ENCODE measurements at regions not wholly inside any gene's neighbourhood (a gene's known extent, or its start where the extent isn't known, plus 50 kb on each side); places are given as distances from the start of the nearest gene placed in this dataset.

DNA sequence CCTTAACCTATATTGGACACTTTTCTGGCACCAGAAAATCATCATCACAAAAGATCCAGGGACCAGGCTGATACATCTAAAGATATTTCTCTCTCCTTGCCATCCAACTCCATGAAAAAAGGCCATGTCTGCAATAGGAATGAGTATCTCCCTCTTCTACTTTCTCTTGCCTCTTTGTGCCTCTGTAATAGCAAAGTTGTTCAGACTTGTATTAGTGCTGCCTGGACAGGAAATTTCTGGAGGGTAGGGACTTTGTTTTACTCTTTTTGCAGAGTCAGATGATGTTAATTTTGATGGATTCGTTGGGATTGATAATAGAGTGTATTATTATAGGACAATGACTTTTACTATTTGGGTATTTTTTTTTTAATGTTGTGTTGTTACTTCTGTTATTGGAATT lies 376.3 kb downstream of the INHBA start:
- no peak for TF ChIP-seq NFYB (IDR thresholded peaks at IDR 0.05; ENCODE audit: insufficient read depth, low read depth, low read length)
- TF ChIP-seq TBL1XR1 (IDR thresholded peaks at IDR 0.05; ENCODE audit: low read depth, low read length), result no peak
- TF ChIP-seq EP300 (IDR thresholded peaks at IDR 0.05; ENCODE audit: borderline replicate concordance in 1 of 2, control insufficient read depth in 1 of 2, low read depth in 2 of 2, low read length in 2 of 2), result no peak
- TF ChIP-seq, protein P1, sequence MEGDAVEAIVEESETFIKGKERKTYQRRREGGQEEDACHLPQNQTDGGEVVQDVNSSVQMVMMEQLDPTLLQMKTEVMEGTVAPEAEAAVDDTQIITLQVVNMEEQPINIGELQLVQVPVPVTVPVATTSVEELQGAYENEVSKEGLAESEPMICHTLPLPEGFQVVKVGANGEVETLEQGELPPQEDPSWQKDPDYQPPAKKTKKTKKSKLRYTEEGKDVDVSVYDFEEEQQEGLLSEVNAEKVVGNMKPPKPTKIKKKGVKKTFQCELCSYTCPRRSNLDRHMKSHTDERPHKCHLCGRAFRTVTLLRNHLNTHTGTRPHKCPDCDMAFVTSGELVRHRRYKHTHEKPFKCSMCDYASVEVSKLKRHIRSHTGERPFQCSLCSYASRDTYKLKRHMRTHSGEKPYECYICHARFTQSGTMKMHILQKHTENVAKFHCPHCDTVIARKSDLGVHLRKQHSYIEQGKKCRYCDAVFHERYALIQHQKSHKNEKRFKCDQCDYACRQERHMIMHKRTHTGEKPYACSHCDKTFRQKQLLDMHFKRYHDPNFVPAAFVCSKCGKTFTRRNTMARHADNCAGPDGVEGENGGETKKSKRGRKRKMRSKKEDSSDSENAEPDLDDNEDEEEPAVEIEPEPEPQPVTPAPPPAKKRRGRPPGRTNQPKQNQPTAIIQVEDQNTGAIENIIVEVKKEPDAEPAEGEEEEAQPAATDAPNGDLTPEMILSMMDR (IDR thresholded peaks at IDR 0.05 in 2 of 3, conservative IDR thresholded peaks at IDR 0.05 in 1 of 3; ENCODE audit: control insufficient read depth in 2 of 3, extremely low read depth in 1 of 3, insufficient read depth in 1 of 3, low read depth in 3 of 3, low read length in 3 of 3), result no peak
- TF ChIP-seq, protein P2, sequence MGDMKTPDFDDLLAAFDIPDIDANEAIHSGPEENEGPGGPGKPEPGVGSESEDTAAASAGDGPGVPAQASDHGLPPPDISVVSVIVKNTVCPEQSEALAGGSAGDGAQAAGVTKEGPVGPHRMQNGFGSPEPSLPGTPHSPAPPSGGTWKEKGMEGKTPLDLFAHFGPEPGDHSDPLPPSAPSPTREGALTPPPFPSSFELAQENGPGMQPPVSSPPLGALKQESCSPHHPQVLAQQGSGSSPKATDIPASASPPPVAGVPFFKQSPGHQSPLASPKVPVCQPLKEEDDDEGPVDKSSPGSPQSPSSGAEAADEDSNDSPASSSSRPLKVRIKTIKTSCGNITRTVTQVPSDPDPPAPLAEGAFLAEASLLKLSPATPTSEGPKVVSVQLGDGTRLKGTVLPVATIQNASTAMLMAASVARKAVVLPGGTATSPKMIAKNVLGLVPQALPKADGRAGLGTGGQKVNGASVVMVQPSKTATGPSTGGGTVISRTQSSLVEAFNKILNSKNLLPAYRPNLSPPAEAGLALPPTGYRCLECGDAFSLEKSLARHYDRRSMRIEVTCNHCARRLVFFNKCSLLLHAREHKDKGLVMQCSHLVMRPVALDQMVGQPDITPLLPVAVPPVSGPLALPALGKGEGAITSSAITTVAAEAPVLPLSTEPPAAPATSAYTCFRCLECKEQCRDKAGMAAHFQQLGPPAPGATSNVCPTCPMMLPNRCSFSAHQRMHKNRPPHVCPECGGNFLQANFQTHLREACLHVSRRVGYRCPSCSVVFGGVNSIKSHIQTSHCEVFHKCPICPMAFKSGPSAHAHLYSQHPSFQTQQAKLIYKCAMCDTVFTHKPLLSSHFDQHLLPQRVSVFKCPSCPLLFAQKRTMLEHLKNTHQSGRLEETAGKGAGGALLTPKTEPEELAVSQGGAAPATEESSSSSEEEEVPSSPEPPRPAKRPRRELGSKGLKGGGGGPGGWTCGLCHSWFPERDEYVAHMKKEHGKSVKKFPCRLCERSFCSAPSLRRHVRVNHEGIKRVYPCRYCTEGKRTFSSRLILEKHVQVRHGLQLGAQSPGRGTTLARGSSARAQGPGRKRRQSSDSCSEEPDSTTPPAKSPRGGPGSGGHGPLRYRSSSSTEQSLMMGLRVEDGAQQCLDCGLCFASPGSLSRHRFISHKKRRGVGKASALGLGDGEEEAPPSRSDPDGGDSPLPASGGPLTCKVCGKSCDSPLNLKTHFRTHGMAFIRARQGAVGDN (IDR thresholded peaks at IDR 0.05), result no peak
- TF ChIP-seq, protein P3, sequence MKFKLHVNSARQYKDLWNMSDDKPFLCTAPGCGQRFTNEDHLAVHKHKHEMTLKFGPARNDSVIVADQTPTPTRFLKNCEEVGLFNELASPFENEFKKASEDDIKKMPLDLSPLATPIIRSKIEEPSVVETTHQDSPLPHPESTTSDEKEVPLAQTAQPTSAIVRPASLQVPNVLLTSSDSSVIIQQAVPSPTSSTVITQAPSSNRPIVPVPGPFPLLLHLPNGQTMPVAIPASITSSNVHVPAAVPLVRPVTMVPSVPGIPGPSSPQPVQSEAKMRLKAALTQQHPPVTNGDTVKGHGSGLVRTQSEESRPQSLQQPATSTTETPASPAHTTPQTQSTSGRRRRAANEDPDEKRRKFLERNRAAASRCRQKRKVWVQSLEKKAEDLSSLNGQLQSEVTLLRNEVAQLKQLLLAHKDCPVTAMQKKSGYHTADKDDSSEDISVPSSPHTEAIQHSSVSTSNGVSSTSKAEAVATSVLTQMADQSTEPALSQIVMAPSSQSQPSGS (IDR thresholded peaks at IDR 0.05; ENCODE audit: low read length), result no peak
- no peak for TF ChIP-seq RAD51 (IDR thresholded peaks at IDR 0.05)
- no peak for TF ChIP-seq CEBPB (IDR thresholded peaks at IDR 0.05; ENCODE audit: borderline replicate concordance in 1 of 2, low read depth in 2 of 2, low read length in 2 of 2)
- no peak for TF ChIP-seq POLR2AphosphoS2 (IDR thresholded peaks at IDR 0.05; ENCODE audit: low read depth, low read length)
- no peak for TF ChIP-seq CREM (IDR thresholded peaks at IDR 0.05; ENCODE audit: low read depth)
- no peak for TF ChIP-seq RBBP5 (conservative IDR thresholded peaks at IDR 0.05)
- TF ChIP-seq, protein P4, sequence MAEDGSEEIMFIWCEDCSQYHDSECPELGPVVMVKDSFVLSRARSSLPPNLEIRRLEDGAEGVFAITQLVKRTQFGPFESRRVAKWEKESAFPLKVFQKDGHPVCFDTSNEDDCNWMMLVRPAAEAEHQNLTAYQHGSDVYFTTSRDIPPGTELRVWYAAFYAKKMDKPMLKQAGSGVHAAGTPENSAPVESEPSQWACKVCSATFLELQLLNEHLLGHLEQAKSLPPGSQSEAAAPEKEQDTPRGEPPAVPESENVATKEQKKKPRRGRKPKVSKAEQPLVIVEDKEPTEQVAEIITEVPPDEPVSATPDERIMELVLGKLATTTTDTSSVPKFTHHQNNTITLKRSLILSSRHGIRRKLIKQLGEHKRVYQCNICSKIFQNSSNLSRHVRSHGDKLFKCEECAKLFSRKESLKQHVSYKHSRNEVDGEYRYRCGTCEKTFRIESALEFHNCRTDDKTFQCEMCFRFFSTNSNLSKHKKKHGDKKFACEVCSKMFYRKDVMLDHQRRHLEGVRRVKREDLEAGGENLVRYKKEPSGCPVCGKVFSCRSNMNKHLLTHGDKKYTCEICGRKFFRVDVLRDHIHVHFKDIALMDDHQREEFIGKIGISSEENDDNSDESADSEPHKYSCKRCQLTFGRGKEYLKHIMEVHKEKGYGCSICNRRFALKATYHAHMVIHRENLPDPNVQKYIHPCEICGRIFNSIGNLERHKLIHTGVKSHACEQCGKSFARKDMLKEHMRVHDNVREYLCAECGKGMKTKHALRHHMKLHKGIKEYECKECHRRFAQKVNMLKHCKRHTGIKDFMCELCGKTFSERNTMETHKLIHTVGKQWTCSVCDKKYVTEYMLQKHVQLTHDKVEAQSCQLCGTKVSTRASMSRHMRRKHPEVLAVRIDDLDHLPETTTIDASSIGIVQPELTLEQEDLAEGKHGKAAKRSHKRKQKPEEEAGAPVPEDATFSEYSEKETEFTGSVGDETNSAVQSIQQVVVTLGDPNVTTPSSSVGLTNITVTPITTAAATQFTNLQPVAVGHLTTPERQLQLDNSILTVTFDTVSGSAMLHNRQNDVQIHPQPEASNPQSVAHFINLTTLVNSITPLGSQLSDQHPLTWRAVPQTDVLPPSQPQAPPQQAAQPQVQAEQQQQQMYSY (CRISPR knock-in tag; IDR thresholded peaks at IDR 0.05), result no peak
- no peak for TF ChIP-seq EGR1 (IDR thresholded peaks at IDR 0.05; ENCODE audit: borderline replicate concordance in 1 of 2, low read depth in 2 of 2, low read length in 2 of 2)

All from GM12878 (cell line).